Gastroesophageal sphincter (tissue), 4 donors: ENCODE measurements at regions not wholly inside any gene's neighbourhood (a gene's known extent, or its start where the extent isn't known, plus 50 kb on each side); places are given as distances from the start of the nearest gene placed in this dataset.

Experiments
- ATAC-seq: fragments of 150-250 bp; one replicate; pipeline ENCODE4 v1.9.1; 2016; ENCODE audit warnings: mild to moderate bottlenecking, moderate library complexity
- H3K27ac ChIP-seq, 4 donors: fragments of 200-600 bp; sonication (generic) in 3 of 4; 1 replicate in 3 of 4; 2 replicates in 1 of 4; pipeline ENCODE4 v1.5.1; 2016 to 2019
- H3K27me3 ChIP-seq: fragments of 200-600 bp; sonication (generic); one replicate; pipeline ENCODE4 v1.5.1; 2019
- H3K36me3 ChIP-seq, 2 donors: fragments of 200-600 bp; sonication (generic); one replicate each; pipeline ENCODE4 v1.5.1; 2019; ENCODE audit warnings: control low read depth in 1 of 2
- H3K4me1 ChIP-seq, 3 donors: fragments of 200-600 bp; sonication (generic); 1 replicate in 2 of 3; 2 replicates in 1 of 3; pipeline ENCODE4 v1.5.1; 2016 to 2019; ENCODE audit warnings: control low read depth in 2 of 3
- H3K4me3 ChIP-seq, 2 donors: fragments of 200-600 bp; sonication (generic); one replicate each; pipeline ENCODE4 v1.5.1; 2019; ENCODE audit warnings: mild to moderate bottlenecking in 1 of 2, moderate library complexity in 1 of 2
- H3K9me3 ChIP-seq, 3 donors: fragments of 200-600 bp; sonication (generic); one replicate each; pipeline ENCODE4 v1.5.1; 2017 to 2019; ENCODE audit warnings: control low read depth in 2 of 3
- CTCF ChIP-seq, 4 experiments: fragments of 200-600 bp in 2 of 4; fragments of 450-650 bp in 2 of 4; sonication (generic) in 1 of 4; IDR thresholded peaks; one replicate each; pipeline ENCODE4 v1.5.1; 2017 to 2019; ENCODE audit warnings: antibody characterized with exemption in 4 of 4, mild to moderate bottlenecking in 2 of 4, moderate library complexity in 2 of 4
- EP300 ChIP-seq: sonication (generic); formaldehyde crosslinking; IDR thresholded peaks from one replicate; pipeline ENCODE4 v1.6.1; 2017; ENCODE audit warnings: antibody characterized with exemption, mild to moderate bottlenecking
- POLR2A ChIP-seq, 2 donors: fragments of 450-650 bp; IDR thresholded peaks; one replicate each; pipeline ENCODE4 v1.6.1; 2017; ENCODE audit warnings: antibody characterized with exemption in 2 of 2, mild to moderate bottlenecking in 2 of 2, moderate library complexity in 1 of 2
- POLR2AphosphoS5 ChIP-seq: sonication (generic); formaldehyde crosslinking; IDR thresholded peaks from one replicate; pipeline ENCODE4 v1.6.1; 2017; ENCODE audit warnings: antibody characterized with exemption
- WGBS, 2 donors: methylation state at CpG; one replicate each; pipeline ENCODE4 v1.1.5; 2018; ENCODE audit warnings: low coverage in 1 of 2; 5-methylcytosine and 5-hydroxymethylcytosine counted together

DNA sequence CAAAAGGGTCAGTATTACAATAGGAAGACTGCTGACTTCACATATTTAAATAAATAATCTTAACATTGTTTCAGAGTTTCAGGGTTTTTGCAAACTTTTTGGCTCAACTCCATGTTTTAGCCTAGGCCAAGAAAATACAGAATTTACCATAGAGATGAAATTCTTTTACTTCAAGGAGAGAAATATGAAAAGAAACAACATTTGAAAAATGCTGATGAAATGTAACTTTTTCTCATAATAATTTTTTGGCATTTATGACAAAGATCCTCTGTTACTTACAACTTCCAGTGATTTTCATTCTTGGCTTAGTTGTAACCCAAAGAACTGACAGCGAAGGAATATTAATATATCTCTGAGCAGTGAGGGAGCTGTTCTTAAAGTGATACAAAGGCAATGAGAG, 316.1 kb upstream of the EMCN start:
- Histone ChIP-seq H3K9me3 (no peaks in the 10 kb centered on the region), H3K4me1 (no peaks in the 10 kb centered on the region), H3K27ac (no peak overlapping the region), H3K27me3 (no peaks in the 10 kb centered on the region), H3K36me3 (no peaks in the 10 kb centered on the region), H3K4me3 (no peak overlapping the region)
- no peak for ATAC-seq
- WGBS, 2 donors, result 23% methylated on average over 1 of the region's 1 CpG; no CpG with 5 or more reads in 1 of the 2 donors
- TF ChIP-seq CTCF (IDR thresholded peaks at IDR 0.05) (no peak), POLR2AphosphoS5 (no peak), POLR2A (IDR thresholded peaks at IDR 0.05) (no peak)

GRCh38 chr4:100828986-100829685, 311.3 kb upstream of the EMCN start:
- Histone ChIP-seq H3K9me3 (no peaks in the 10 kb centered on the region), H3K27me3 (no peaks in the 10 kb centered on the region), H3K36me3 (no peaks in the 10 kb centered on the region), H3K27ac (no peak overlapping the region), H3K4me1 (no peaks in the 10 kb centered on the region), H3K4me3 (no peak overlapping the region)
- WGBS, 2 donors, result 81% methylated on average over 2 of the region's 2 CpGs; no CpG with 5 or more reads in 1 of the 2 donors
- TF ChIP-seq POLR2A (IDR thresholded peaks at IDR 0.05), result no peak
- TF ChIP-seq POLR2AphosphoS5, result no peak
- no peak for TF ChIP-seq EP300
- no peak for TF ChIP-seq CTCF (IDR thresholded peaks at IDR 0.05)
- ATAC-seq, result no peak

DNA sequence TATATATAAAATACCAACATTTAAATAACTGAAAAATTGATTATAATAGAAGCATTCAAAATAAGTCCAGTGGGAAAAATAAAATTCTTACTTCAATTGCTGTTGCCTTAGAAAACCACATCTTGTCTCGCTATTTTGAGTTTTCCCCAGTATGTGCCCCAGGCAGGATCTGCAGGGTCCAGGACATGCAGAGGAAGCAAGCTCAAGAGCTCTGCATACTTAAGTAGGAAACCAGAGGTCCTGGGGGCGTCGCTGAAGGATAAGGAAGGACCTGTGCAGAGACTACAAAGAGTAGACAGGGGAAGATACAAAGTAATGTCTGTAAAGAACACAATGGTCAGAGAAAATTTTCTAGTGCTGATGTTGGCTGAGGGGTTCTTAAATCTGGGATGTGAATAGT, 310.5 kb upstream of the EMCN start:
- 82 to 83% methylated on average over 3 of the region's 3 CpGs for WGBS, 2 donors
- Histone ChIP-seq H3K27me3 (no peaks in the 10 kb centered on the region), H3K36me3 (no peaks in the 10 kb centered on the region), H3K9me3 (no peaks in the 10 kb centered on the region), H3K27ac (no peak overlapping the region), H3K4me1 (no peaks in the 10 kb centered on the region), H3K4me3 (no peak overlapping the region)
- TF ChIP-seq POLR2A (IDR thresholded peaks at IDR 0.05), result no peak
- TF ChIP-seq EP300, result no peak
- no peak for TF ChIP-seq POLR2AphosphoS5
- TF ChIP-seq CTCF (IDR thresholded peaks at IDR 0.05), result no peak
- no peak for ATAC-seq

DNA sequence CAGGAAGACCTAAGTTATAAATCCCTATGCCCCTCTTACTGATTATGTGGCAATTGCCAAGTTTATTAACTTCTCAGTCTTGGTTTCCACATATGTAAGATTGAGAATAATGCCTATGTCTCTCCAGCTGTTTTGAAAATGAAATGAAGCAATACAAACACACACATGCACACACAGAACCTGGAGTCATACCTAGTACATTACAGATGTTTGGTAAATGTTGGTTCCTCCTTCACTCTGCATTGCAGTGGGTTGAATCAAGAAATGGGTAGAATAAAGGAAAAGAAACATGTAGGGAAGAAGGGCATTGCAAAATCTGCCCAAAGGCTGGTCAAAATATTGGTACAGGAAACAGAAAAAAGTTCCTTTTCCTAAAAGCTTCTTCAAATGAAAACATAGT, 309.9 kb upstream of the EMCN start:
- Histone ChIP-seq H3K27me3 (no peaks in the 10 kb centered on the region), H3K4me3 (no peak overlapping the region), H3K9me3 (no peaks in the 10 kb centered on the region), H3K4me1 (no peaks in the 10 kb centered on the region), H3K27ac (no peak overlapping the region), H3K36me3 (no peaks in the 10 kb centered on the region)
- TF ChIP-seq POLR2A (IDR thresholded peaks at IDR 0.05), result no peak
- no peak for TF ChIP-seq CTCF (IDR thresholded peaks at IDR 0.05)
- TF ChIP-seq EP300, result no peak
- TF ChIP-seq POLR2AphosphoS5, result no peak
- ATAC-seq, result no peak

DNA sequence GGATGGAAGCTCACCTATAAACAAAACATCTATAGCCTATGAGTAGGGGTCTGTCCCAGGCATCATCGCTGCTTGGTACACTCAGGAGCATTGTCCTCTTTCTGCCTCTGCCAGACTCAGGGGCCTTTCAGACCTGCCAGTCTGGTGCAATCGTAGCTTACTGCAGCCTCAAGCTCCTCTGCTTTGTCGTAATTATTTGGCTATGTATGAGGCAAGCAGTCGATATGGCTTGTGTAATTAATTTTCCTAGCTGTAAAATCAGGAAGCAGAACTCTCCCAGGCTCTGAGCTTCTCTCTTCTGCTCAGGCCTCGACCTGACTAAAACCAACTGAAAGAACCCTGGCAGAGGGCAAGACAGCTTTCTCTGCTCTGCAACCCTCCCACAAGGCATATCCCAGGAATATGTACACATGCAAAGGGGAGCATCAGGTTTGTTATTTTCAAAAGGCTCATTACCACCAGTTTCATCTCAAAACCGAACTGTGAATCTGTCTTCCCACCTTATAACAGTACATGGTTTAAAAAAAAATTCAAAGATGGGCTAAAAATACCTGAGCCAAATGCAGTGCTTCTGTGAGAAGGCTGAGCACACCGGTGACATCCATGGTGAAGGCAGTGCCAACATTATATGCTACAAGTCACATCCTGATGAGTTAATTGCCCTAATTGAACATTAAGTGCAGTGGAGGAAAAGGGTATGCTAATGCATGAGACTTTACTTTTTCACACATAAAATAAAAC, 309.2 kb upstream of the EMCN start:
- H3K36me3 ChIP-seq, result no peaks in the 10 kb centered on the region
- WGBS, 2 donors, result 67 to 79% methylated on average over 4 to 7 of the region's 7 CpGs
- no peaks in the 10 kb centered on the region for H3K4me1 ChIP-seq
- H3K9me3 ChIP-seq, result no peaks in the 10 kb centered on the region
- no peak for ATAC-seq
- no peak overlapping the region for H3K4me3 ChIP-seq
- no peak for TF ChIP-seq POLR2A (IDR thresholded peaks at IDR 0.05)
- no peak for TF ChIP-seq EP300
- H3K27ac ChIP-seq, result no peak overlapping the region
- no peaks in the 10 kb centered on the region for H3K27me3 ChIP-seq
